Vagina (tissue), 2 donors: ENCODE measurements at regions not wholly inside any gene's neighbourhood (a gene's known extent, or its start where the extent isn't known, plus 50 kb on each side); places are given as distances from the start of the nearest gene placed in this dataset.

Experiments used
- DNase-seq, 2 donors: peaks; one replicate each; pipeline ENCODE4 v3.0.0-alpha.2; 2017; ENCODE audit errors: extremely low spot score in 2 of 2
- H3K27ac ChIP-seq: fragments of 200-600 bp; sonication (generic); one replicate; pipeline ENCODE4 v1.5.1; 2019
- H3K27me3 ChIP-seq: fragments of 200-600 bp; sonication (generic); one replicate; pipeline ENCODE4 v1.5.1; 2019
- H3K36me3 ChIP-seq, 2 donors: fragments of 200-600 bp; sonication (generic); one replicate each; pipeline ENCODE4 v1.5.1; 2017 to 2019
- H3K4me1 ChIP-seq: fragments of 200-600 bp; sonication (generic); one replicate; pipeline ENCODE4 v1.5.1; 2019
- H3K4me3 ChIP-seq, 2 donors: fragments of 200-600 bp; sonication (generic); 1 replicate in 1 of 2; 2 replicates in 1 of 2; pipeline ENCODE4 v1.5.1; 2016 to 2019
- H3K9me3 ChIP-seq: fragments of 200-600 bp; sonication (generic); one replicate; pipeline ENCODE4 v1.5.1; 2019
- CTCF ChIP-seq, 3 experiments: fragments of 450-650 bp in 2 of 3; fragments of 200-600 bp in 1 of 3; sonication (generic) in 1 of 3; IDR thresholded peaks; one replicate each; pipeline ENCODE4 v1.5.1; 2017 to 2019; ENCODE audit warnings: antibody characterized with exemption in 3 of 3, mild to moderate bottlenecking in 2 of 3, moderate library complexity in 2 of 3
- POLR2A ChIP-seq, 2 donors: fragments of 450-650 bp; IDR thresholded peaks; one replicate each; pipeline ENCODE4 v1.6.1; 2017; ENCODE audit warnings: antibody characterized with exemption in 2 of 2, mild to moderate bottlenecking in 2 of 2, moderate library complexity in 2 of 2
- POLR2AphosphoS5 ChIP-seq, 2 donors: sonication (generic); formaldehyde crosslinking; IDR thresholded peaks; one replicate each; pipeline ENCODE4 v1.9.0; 2017; ENCODE audit warnings: antibody characterized with exemption in 2 of 2, mild to moderate bottlenecking in 2 of 2, low read depth in 1 of 2; ENCODE audit not compliant: insufficient read depth in 1 of 2
- intact Hi-C: fragments of 100-400 bp; cut with DNase I; formaldehyde crosslinking; loops from one replicate; pipeline ENCODE4 v1.15.1; 2023

DNA sequence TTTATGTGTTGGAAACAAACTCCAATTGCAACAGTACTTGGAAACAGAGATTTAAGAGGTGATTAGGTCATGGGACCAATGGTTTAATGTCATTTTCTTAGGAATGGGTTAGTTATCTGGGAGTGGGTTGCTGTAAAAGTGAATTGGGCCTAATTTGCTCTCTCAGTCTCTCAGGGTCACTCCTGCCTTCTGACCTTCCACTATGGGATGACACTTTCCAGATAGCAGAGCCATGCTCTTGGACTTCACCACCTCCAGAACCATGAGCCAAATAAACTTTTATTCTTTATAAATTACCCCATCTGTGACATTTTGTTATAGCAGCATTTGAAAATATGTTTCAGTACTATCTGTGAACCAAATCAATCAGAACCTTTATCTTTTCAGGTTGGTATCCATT, 1509.1 kb downstream of the REEP3 start:
- Histone ChIP-seq H3K36me3 (no peaks in the 10 kb centered on the region), H3K27ac (no peak overlapping the region), H3K4me3 (no peak overlapping the region), H3K4me1 (no peaks in the 10 kb centered on the region), H3K9me3 (no peaks in the 10 kb centered on the region), H3K27me3 (no peaks in the 10 kb centered on the region)
- no peak for DNase-seq
- intact Hi-C loops, result no loop called here
- TF ChIP-seq CTCF (IDR thresholded peaks at IDR 0.05), result no peak
- no peak for TF ChIP-seq POLR2AphosphoS5 (IDR thresholded peaks at IDR 0.05; ENCODE audit: insufficient read depth in 1 of 2, low read depth in 1 of 2)
- TF ChIP-seq POLR2A (IDR thresholded peaks at IDR 0.05), result no peak

DNA sequence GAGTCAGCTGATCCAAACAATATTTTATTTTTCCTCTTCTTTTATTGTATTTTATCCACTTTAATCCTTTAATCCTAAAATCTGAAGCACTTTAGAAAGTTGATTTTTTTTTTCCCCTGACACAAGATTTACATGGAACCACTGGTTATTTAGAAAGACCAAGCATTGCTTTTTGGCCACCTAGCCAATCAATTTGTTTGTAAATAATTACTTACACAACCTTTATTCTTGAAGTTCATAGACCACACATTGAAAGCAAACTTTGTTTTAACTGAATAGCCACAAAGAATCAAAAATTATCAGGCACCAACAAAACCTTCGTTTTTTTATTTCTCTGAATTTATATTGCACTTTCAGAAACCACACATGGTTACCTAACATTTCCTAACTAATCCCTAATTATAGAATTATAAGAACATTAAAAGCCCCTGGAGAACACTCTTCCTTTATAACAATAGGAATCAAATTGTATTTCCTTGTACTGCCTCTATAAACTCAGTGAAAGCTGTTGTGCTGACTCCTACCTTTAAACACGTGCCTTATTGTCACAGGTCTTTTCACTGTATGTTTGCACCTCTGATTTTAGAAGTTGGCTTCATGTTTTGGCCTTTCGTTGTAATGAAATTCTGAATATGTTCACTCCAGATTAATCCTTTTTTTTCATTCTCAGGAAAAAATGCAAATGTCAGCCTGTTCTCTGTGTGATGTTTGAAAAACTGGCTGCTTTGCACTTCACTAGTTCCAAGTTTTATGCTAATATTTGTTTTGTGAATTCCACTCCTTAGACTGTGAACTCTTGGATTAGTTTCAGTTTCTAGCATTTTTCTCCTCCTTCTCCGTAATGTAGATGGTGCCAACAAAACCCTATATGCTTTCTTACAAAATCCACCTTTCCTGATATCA, 1511.9 kb downstream of the REEP3 start:
- DNase-seq, result no peak
- Histone ChIP-seq H3K27me3 (no peaks in the 10 kb centered on the region), H3K4me3 (no peak overlapping the region), H3K27ac (no peak overlapping the region), H3K9me3 (no peaks in the 10 kb centered on the region), H3K4me1 (no peaks in the 10 kb centered on the region), H3K36me3 (no peaks in the 10 kb centered on the region)
- TF ChIP-seq CTCF (IDR thresholded peaks at IDR 0.05) (no peak), POLR2A (IDR thresholded peaks at IDR 0.05) (no peak), POLR2AphosphoS5 (IDR thresholded peaks at IDR 0.05; ENCODE audit: insufficient read depth in 1 of 2, low read depth in 1 of 2) (no peak)
- intact Hi-C loops, result no loop called here

DNA sequence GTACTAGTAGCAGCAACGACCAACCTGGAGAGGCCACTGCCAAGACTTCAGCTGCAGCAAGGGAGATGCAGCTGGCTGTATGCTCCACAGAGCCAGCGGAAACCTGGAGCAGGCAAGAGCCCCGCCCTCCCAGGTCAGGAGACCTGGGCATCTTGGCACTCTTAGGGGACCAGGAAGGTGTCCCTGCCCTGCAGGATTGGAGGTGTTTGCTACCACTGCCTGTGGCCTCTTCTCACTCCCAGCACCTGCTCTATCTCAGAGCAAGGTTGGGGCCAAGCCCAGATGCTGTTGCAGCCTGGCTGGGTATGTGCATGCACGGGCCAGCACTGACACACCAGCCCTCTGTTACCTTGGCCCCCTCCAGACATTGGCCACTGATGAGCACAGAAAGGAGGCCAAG, 1512.8 kb downstream of the REEP3 start:
- no peak overlapping the region for H3K27ac ChIP-seq
- H3K4me3 ChIP-seq, result no peak overlapping the region
- no peaks in the 10 kb centered on the region for H3K4me1 ChIP-seq
- no peaks in the 10 kb centered on the region for H3K27me3 ChIP-seq
- no peak for DNase-seq
- H3K36me3 ChIP-seq, result no peaks in the 10 kb centered on the region
- no peaks in the 10 kb centered on the region for H3K9me3 ChIP-seq
- intact Hi-C loops, result no loop called here
- no peak for TF ChIP-seq POLR2A (IDR thresholded peaks at IDR 0.05)
- TF ChIP-seq POLR2AphosphoS5 (IDR thresholded peaks at IDR 0.05; ENCODE audit: insufficient read depth in 1 of 2, low read depth in 1 of 2), result no peak
- no peak for TF ChIP-seq CTCF (IDR thresholded peaks at IDR 0.05)

GRCh38 chr10:65040796-65041195, 1519.6 kb downstream of the REEP3 start:
- no peak for DNase-seq
- H3K36me3 ChIP-seq, result no peaks in the 10 kb centered on the region
- intact Hi-C loops, result no loop called here
- no peaks in the 10 kb centered on the region for H3K27me3 ChIP-seq
- H3K4me1 ChIP-seq, result no peaks in the 10 kb centered on the region
- no peak overlapping the region for H3K4me3 ChIP-seq
- no peak overlapping the region for H3K27ac ChIP-seq
- H3K9me3 ChIP-seq, result no peaks in the 10 kb centered on the region
- TF ChIP-seq POLR2A (IDR thresholded peaks at IDR 0.05), result no peak
- no peak for TF ChIP-seq CTCF (IDR thresholded peaks at IDR 0.05)
- no peak for TF ChIP-seq POLR2AphosphoS5 (IDR thresholded peaks at IDR 0.05; ENCODE audit: insufficient read depth in 1 of 2, low read depth in 1 of 2)

DNA sequence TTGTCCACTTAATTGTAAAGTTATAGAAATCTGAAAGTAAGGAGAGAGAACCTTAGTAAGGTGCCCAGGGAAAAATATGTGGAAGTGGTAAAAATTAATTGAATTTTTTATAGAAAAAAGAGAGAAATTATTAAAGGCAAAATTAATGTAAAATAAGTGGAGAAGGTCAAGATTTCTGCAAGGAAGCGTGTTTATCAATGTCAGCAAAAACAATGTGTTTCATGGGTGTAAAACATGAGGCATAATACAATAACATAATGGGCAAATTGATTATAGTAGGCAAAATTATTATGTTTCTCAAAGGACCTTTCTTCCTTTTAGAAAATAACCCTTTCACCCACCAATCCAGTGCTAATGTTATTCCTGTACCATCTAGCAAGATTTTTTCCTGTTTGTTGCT, 1520.1 kb downstream of the REEP3 start:
- no peaks in the 10 kb centered on the region for H3K27me3 ChIP-seq
- no peaks in the 10 kb centered on the region for H3K36me3 ChIP-seq
- no peaks in the 10 kb centered on the region for H3K4me1 ChIP-seq
- no peaks in the 10 kb centered on the region for H3K9me3 ChIP-seq
- H3K27ac ChIP-seq, result no peak overlapping the region
- no peak for TF ChIP-seq CTCF (IDR thresholded peaks at IDR 0.05)
- TF ChIP-seq POLR2AphosphoS5 (IDR thresholded peaks at IDR 0.05; ENCODE audit: insufficient read depth in 1 of 2, low read depth in 1 of 2), result no peak
- no peak for TF ChIP-seq POLR2A (IDR thresholded peaks at IDR 0.05)
- intact Hi-C loops, result no loop called here
- no peak overlapping the region for H3K4me3 ChIP-seq
- DNase-seq, result no peak
